Endothelial cell of umbilical vein (primary cell): ENCODE measurements at regions not wholly inside any gene's neighbourhood (a gene's known extent, or its start where the extent isn't known, plus 50 kb on each side); places are given as distances from the start of the nearest gene placed in this dataset.

Experiments used
- BruUV-seq: library from RNA; stranded (reverse); fragments of 400-500 nt; replicated peaks from 2 replicates; lab custom pipeline; 2021; lab: Mats Ljungman, UMichigan
- CTCF ChIA-PET: fragments of 300-600, 350-600 bp; sonication (Branson Sonifier 250); formaldehyde crosslinking; loops from one replicate; lab custom pipeline; 2021; ENCODE audit warnings: antibody characterized with exemption, inconsistent platforms; lab: Charles Lee
- POLR2A ChIA-PET: fragments of 300-600, 350-600 bp; sonication (Branson Sonifier 250); formaldehyde crosslinking; loops from one replicate; lab custom pipeline; 2021; ENCODE audit warnings: antibody characterized with exemption, inconsistent platforms; lab: Charles Lee
- DNase-seq: peaks from one replicate; pipeline ENCODE4 v3.0.0-alpha.2; 2011; ENCODE audit warnings: low read depth, low spot score
- FAIRE-seq: peaks from 2 replicates; lab custom pipeline; 2011; peaks lifted over from hg19 to GRCh38; lab: Jason Lieb, UNC
- H2AFZ ChIP-seq: 2 replicates; pipeline ENCODE4 v1.6.0; 2012; ENCODE audit warnings: low read depth, low read length, control low read depth, inconsistent platforms
- H3K27ac ChIP-seq: 2 replicates; pipeline ENCODE4 v1.5.1; 2011; ENCODE audit warnings: low read depth, mild to moderate bottlenecking, control low read depth, low read length, moderate library complexity; ENCODE audit not compliant: insufficient read depth
- H3K27me3 ChIP-seq, 2 experiments: 2 replicates each; pipeline versions ENCODE4 v1.6.0 to v1.6.1; 2011; ENCODE audit warnings: low read length in 2 of 2, mixed read lengths in 1 of 2; ENCODE audit not compliant: control insufficient read depth in 2 of 2, insufficient read depth in 2 of 2
- H3K36me3 ChIP-seq, 2 experiments: 2 replicates in 1 of 2; 3 replicates in 1 of 2; pipeline ENCODE4 v1.5.1; 2011; ENCODE audit warnings: low read length in 2 of 2, mild to moderate bottlenecking in 1 of 2, moderate library complexity in 1 of 2; ENCODE audit not compliant: control insufficient read depth in 2 of 2, insufficient read depth in 2 of 2; ENCODE audit errors: extremely low read depth in 1 of 2
- H3K4me1 ChIP-seq: 3 replicates; pipeline ENCODE4 v1.5.1; 2011; ENCODE audit warnings: mild to moderate bottlenecking, low read length; ENCODE audit not compliant: control insufficient read depth, insufficient read depth; ENCODE audit errors: extremely low read depth
- H3K4me2 ChIP-seq: 2 replicates; pipeline ENCODE4 v1.6.1; 2011; ENCODE audit warnings: low read length, control low read depth, mixed read lengths; ENCODE audit not compliant: insufficient read depth
- H3K4me3 ChIP-seq, 3 experiments: fragments of 200-600 bp in 1 of 3; sonication (generic), shearing (Covaris generic) in 1 of 3; replicated peaks in 1 of 3; 2 replicates each; pipeline ENCODE4 v1.5.1; 2011 to 2016; ENCODE audit warnings: control low read depth in 3 of 3, low read length in 3 of 3, mild to moderate bottlenecking in 2 of 3, inconsistent platforms in 1 of 3, low read depth in 1 of 3, moderate library complexity in 1 of 3; ENCODE audit not compliant: insufficient read depth in 1 of 3
- H3K79me2 ChIP-seq: 2 replicates; pipeline ENCODE4 v1.6.0; 2012; ENCODE audit warnings: low read length, inconsistent platforms; ENCODE audit not compliant: control insufficient read depth, insufficient read depth
- H3K9ac ChIP-seq: replicated peaks from 2 replicates; pipeline ENCODE3; 2011; ENCODE audit warnings: low read length, control low read depth; ENCODE audit not compliant: insufficient read depth; ENCODE audit errors: extremely low read depth
- H3K9me1 ChIP-seq: replicated peaks from 3 replicates; pipeline ENCODE4 v1.6.0; 2011; ENCODE audit warnings: mild to moderate bottlenecking, low read length; ENCODE audit not compliant: control insufficient read depth, insufficient read depth; ENCODE audit errors: extremely low read depth
- H3K9me3 ChIP-seq: replicated peaks from 2 replicates; pipeline ENCODE4 v1.5.1; 2012; ENCODE audit warnings: low read length, inconsistent platforms; ENCODE audit not compliant: control insufficient read depth, insufficient read depth
- H4K20me1 ChIP-seq: replicated peaks from 2 replicates; pipeline ENCODE3; 2011; ENCODE audit warnings: mild to moderate bottlenecking, low read length; ENCODE audit not compliant: control insufficient read depth, insufficient read depth; ENCODE audit errors: extremely low read depth
- CTCF ChIP-seq, 2 donors: IDR thresholded peaks; 1 replicate in 1 of 2; 2 replicates in 1 of 2; pipeline ENCODE4 v1.5.1; 2011; ENCODE audit warnings: low read length in 2 of 2, mild to moderate bottlenecking in 2 of 2, moderate library complexity in 2 of 2, control low read depth in 1 of 2, inconsistent platforms in 1 of 2, low read depth in 1 of 2; ENCODE audit not compliant: insufficient read depth in 1 of 2; ENCODE audit errors: extremely low read depth in 1 of 2
- EZH2 ChIP-seq: IDR thresholded peaks from 2 replicates; pipeline ENCODE4 v1.6.1; 2012; ENCODE audit warnings: borderline replicate concordance, low read depth, mild to moderate bottlenecking, moderate library complexity, low read length, inconsistent platforms; ENCODE audit not compliant: severe bottlenecking
- FOS ChIP-seq: IDR thresholded peaks from 2 replicates; pipeline ENCODE4 v1.6.1; 2011; ENCODE audit warnings: mild to moderate bottlenecking, low read length, moderate library complexity, borderline replicate concordance; ENCODE audit not compliant: insufficient read depth
- GATA2 ChIP-seq: IDR thresholded peaks from 2 replicates; pipeline ENCODE4 v1.7.0; 2011; ENCODE audit warnings: low read depth, mild to moderate bottlenecking, moderate library complexity, mixed read lengths, low read length; ENCODE audit not compliant: insufficient read length, insufficient read depth
- JUN ChIP-seq: IDR thresholded peaks from 2 replicates; pipeline ENCODE4 v1.6.1; 2011; ENCODE audit warnings: borderline replicate concordance, low read depth; ENCODE audit not compliant: insufficient read length, insufficient read depth
- MAX ChIP-seq: IDR thresholded peaks from 2 replicates; pipeline ENCODE4 v1.6.1; 2011; ENCODE audit not compliant: insufficient read depth, insufficient read length
- MYC ChIP-seq: IDR thresholded peaks from one replicate; pipeline ENCODE4 v1.6.1; 2011; ENCODE audit warnings: mild to moderate bottlenecking, low read depth, low read length
- POLR2A ChIP-seq: IDR thresholded peaks from 2 replicates; pipeline ENCODE4 v1.6.1; 2012; ENCODE audit warnings: low read depth, mild to moderate bottlenecking, control low read depth, low read length
- POLR2AphosphoS5 ChIP-seq: IDR thresholded peaks from 2 replicates; pipeline ENCODE4 v1.6.1; 2012; ENCODE audit warnings: low read depth, mild to moderate bottlenecking, control low read depth, low read length, moderate library complexity; ENCODE audit not compliant: insufficient read depth
- dilution Hi-C: fragments of 300-500 bp; cut with MboI; formaldehyde crosslinking; loops from one replicate; pipeline ENCODE4 v1.15.0; 2019; ENCODE audit warnings: low sequenced_read_pairs; ENCODE audit not compliant: extremely low pct_ligation_motif_present
- intact Hi-C: fragments of 100-400 bp; cut with micrococcal nuclease; formaldehyde crosslinking; loops from one replicate; pipeline ENCODE4 v1.10.0; 2022

- Histone ChIP-seq H3K4me1 (no peaks in the 10 kb centered on the region), H3K4me2 (no peak overlapping the region), H3K9me1 (no peaks in the 10 kb centered on the region), H3K36me3 (no peaks in the 10 kb centered on the region), H3K9ac (no peak overlapping the region), H4K20me1 (no peaks in the 10 kb centered on the region), H3K79me2 (no peaks in the 10 kb centered on the region), H3K9me3 (no peaks in the 10 kb centered on the region), H2AFZ (no peak overlapping the region), H3K27ac (no peak overlapping the region), H3K27me3 (no peaks in the 10 kb centered on the region), H3K4me3 (no peak overlapping the region)
- no peak for TF ChIP-seq EZH2
- TF ChIP-seq MAX: no peak
- TF ChIP-seq POLR2AphosphoS5: no peak
- TF ChIP-seq MYC: no peak
- TF ChIP-seq GATA2: no peak
- no peak for TF ChIP-seq POLR2A
- no peak for TF ChIP-seq JUN
- no peak for TF ChIP-seq FOS
- dilution Hi-C loops: no loop called here
- intact Hi-C loops: no loop called here
- BruUV-seq: no TSS peak
- no peak for DNase-seq
- no peak for FAIRE-seq
- CTCF ChIA-PET: no interaction called here
- POLR2A ChIA-PET: no interaction called here
Measured at GRCh38 chr13:91112924-91113277, 234.6 kb upstream of the MIR17HG start.

- Histone ChIP-seq H3K36me3 (no peaks in the 10 kb centered on the region), H3K9ac (no peak overlapping the region), H4K20me1 (no peaks in the 10 kb centered on the region), H3K4me1 (no peaks in the 10 kb centered on the region), H3K4me3 (no peak overlapping the region), H3K27ac (no peak overlapping the region), H3K9me3 (no peaks in the 10 kb centered on the region), H3K9me1 (no peaks in the 10 kb centered on the region), H3K4me2 (no peak overlapping the region), H3K79me2 (no peaks in the 10 kb centered on the region), H2AFZ (no peak overlapping the region), H3K27me3 (no peaks in the 10 kb centered on the region)
- dilution Hi-C loops: no loop called here
- DNase-seq: no peak
- intact Hi-C loops: no loop called here
- BruUV-seq: no TSS peak
- no peak for FAIRE-seq
- ChIA-PET POLR2A (no interaction called here), CTCF (no interaction called here)
- TF ChIP-seq MYC (no peak), POLR2AphosphoS5 (no peak), POLR2A (no peak), CTCF (IDR thresholded peaks at IDR 0.05; ENCODE audit: extremely low read depth in 1 of 2, insufficient read depth in 1 of 2, low read depth in 1 of 2, low read length in 2 of 2) (no peak), JUN (no peak), FOS (no peak), MAX (no peak), EZH2 (no peak), GATA2 (no peak)
Measured at GRCh38 chr13:91115776-91116175, 231.7 kb upstream of the MIR17HG start.
